Osteocyte (in vitro differentiated cells): ENCODE measurements at regions not wholly inside any gene's neighbourhood (a gene's known extent, or its start where the extent isn't known, plus 50 kb on each side); places are given as distances from the start of the nearest gene placed in this dataset.

Experiments used
- DNase-seq: peaks from one replicate; pipeline ENCODE4 v3.0.0; 2021; ENCODE audit warnings: mixed read lengths; ENCODE audit not compliant: unreplicated experiment; ENCODE audit errors: extremely low spot score
- H3K27ac Mint-ChIP-seq: one replicate; pipeline ENCODE4 v1.8.0; 2021; ENCODE audit warnings: mild to moderate bottlenecking, mixed read lengths; ENCODE audit not compliant: unreplicated experiment
- H3K27me3 Mint-ChIP-seq: one replicate; pipeline ENCODE4 v1.8.0; 2021; ENCODE audit warnings: mixed read lengths; ENCODE audit not compliant: unreplicated experiment
- H3K36me3 Mint-ChIP-seq: one replicate; pipeline ENCODE4 v1.8.0; 2021; ENCODE audit warnings: mixed read lengths; ENCODE audit not compliant: unreplicated experiment
- H3K4me1 Mint-ChIP-seq: one replicate; pipeline ENCODE4 v1.8.0; 2021; ENCODE audit warnings: mixed read lengths; ENCODE audit not compliant: unreplicated experiment
- H3K4me3 Mint-ChIP-seq: one replicate; pipeline ENCODE4 v1.8.0; 2021; ENCODE audit warnings: mild to moderate bottlenecking, moderate library complexity, mixed read lengths; ENCODE audit not compliant: unreplicated experiment
- H3K9me3 Mint-ChIP-seq: one replicate; pipeline ENCODE4 v1.8.0; 2021; ENCODE audit warnings: mixed read lengths; ENCODE audit not compliant: unreplicated experiment
- CTCF ChIP-seq: fragments of 200-600 bp; sonication (generic); IDR thresholded peaks from 2 replicates; pipeline ENCODE4 v1.5.0; 2021; ENCODE audit warnings: antibody characterized with exemption, mild to moderate bottlenecking, moderate library complexity

GRCh38 chr7:79833616-79834015 is 301.0 kb upstream of the GNAI1 start:
- DNase-seq = no peak
- Mint-ChIP-seq H3K27ac (no peak overlapping the region), H3K36me3 (no peaks in the 10 kb centered on the region), H3K4me3 (no peak overlapping the region), H3K4me1 (no peaks in the 10 kb centered on the region), H3K27me3 (peaks cover 20% of the 10 kb centered on the region), H3K9me3 (no peaks in the 10 kb centered on the region)
- TF ChIP-seq CTCF = no peak

- no peak for DNase-seq
- Mint-ChIP-seq H3K4me1 (no peaks in the 10 kb centered on the region), H3K36me3 (no peaks in the 10 kb centered on the region), H3K9me3 (no peaks in the 10 kb centered on the region), H3K27me3 (peaks cover 26% of the 10 kb centered on the region), H3K27ac (no peak overlapping the region), H3K4me3 (no peak overlapping the region)
- TF ChIP-seq CTCF = no peak
These were observed 305.8 kb upstream of the GNAI1 start for GRCh38 chr7:79828866-79829265.

- H3K27ac Mint-ChIP-seq = no peak overlapping the region
- no peaks in the 10 kb centered on the region for H3K36me3 Mint-ChIP-seq
- H3K9me3 Mint-ChIP-seq = no peaks in the 10 kb centered on the region
- H3K27me3 Mint-ChIP-seq = peaks cover 30% of the 10 kb centered on the region
- no peaks in the 10 kb centered on the region for H3K4me1 Mint-ChIP-seq
- H3K4me3 Mint-ChIP-seq = no peak overlapping the region
- DNase-seq = no peak
- no peak for TF ChIP-seq CTCF
These were observed 311.2 kb upstream of the GNAI1 start for GRCh38 chr7:79823246-79823951.

- Mint-ChIP-seq H3K9me3 (no peaks in the 10 kb centered on the region), H3K27me3 (peaks cover 26% of the 10 kb centered on the region), H3K36me3 (no peaks in the 10 kb centered on the region), H3K4me1 (no peaks in the 10 kb centered on the region), H3K27ac (no peak overlapping the region), H3K4me3 (no peak overlapping the region)
- no peak for TF ChIP-seq CTCF
- no peak for DNase-seq
These were observed 311.9 kb upstream of the GNAI1 start for GRCh38 chr7:79822620-79823240.

- H3K27me3 Mint-ChIP-seq = peaks cover 33% of the 10 kb centered on the region
- DNase-seq = no peak
- H3K4me1 Mint-ChIP-seq = no peaks in the 10 kb centered on the region
- H3K4me3 Mint-ChIP-seq = no peak overlapping the region
- no peaks in the 10 kb centered on the region for H3K9me3 Mint-ChIP-seq
- no peaks in the 10 kb centered on the region for H3K36me3 Mint-ChIP-seq
- no peak overlapping the region for H3K27ac Mint-ChIP-seq
- no peak for TF ChIP-seq CTCF
These were observed 314.2 kb upstream of the GNAI1 start for GRCh38 chr7:79820387-79820786.
